CD4-positive, alpha-beta T cell (primary cell): ENCODE measurements at regions not wholly inside any gene's neighbourhood (a gene's known extent, or its start where the extent isn't known, plus 50 kb on each side); places are given as distances from the start of the nearest gene placed in this dataset.

Experiments
- ATAC-seq: fragments of 200-7000 bp; cut with Tn5 transposase; one replicate; pipeline ENCODE4 v1.10.0; 2022; ENCODE audit warnings: mild to moderate bottlenecking; ENCODE audit not compliant: poor library complexity
- CTCF ChIA-PET: fragments of 350-600 bp; sonication (Branson Sonifier 250); formaldehyde crosslinking; loops from one replicate; lab custom pipeline; 2021; ENCODE audit warnings: antibody characterized with exemption, inconsistent platforms; lab: Charles Lee
- POLR2A ChIA-PET: fragments of 350-600 bp; sonication (Branson Sonifier 250); formaldehyde crosslinking; loops from one replicate; lab custom pipeline; 2021; ENCODE audit warnings: antibody characterized with exemption, inconsistent platforms; lab: Charles Lee
- DNase-seq, 14 experiments: peaks; one replicate each; pipeline ENCODE4 v3.0.0-alpha.2; 2013 to 2020; ENCODE audit warnings: mixed read lengths in 2 of 14
- H3K27ac ChIP-seq, 2 donors: one replicate each; pipeline versions ENCODE4 v1.5.1 to v1.7.0; 2013; ENCODE audit warnings: low read length in 2 of 2, low read depth in 1 of 2, mild to moderate bottlenecking in 1 of 2
- H3K27me3 ChIP-seq, 2 experiments: 1 replicate in 1 of 2; 2 replicates in 1 of 2; pipeline versions ENCODE4 v1.6.1 to v1.7.0; 2013; ENCODE audit warnings: low read length in 2 of 2, control low read depth in 1 of 2, mild to moderate bottlenecking in 1 of 2, moderate library complexity in 1 of 2; ENCODE audit not compliant: insufficient read depth in 2 of 2, control insufficient read depth in 1 of 2
- H3K36me3 ChIP-seq: one replicate; pipeline ENCODE4 v1.6.1; 2013; ENCODE audit warnings: low read length, control low read depth; ENCODE audit not compliant: insufficient read depth
- H3K4me1 ChIP-seq: one replicate; pipeline ENCODE4 v1.6.1; 2013; ENCODE audit warnings: low read length, control low read depth; ENCODE audit not compliant: insufficient read depth
- H3K4me3 ChIP-seq: one replicate; pipeline ENCODE4 v1.5.1; 2013; ENCODE audit warnings: mild to moderate bottlenecking, low read length, moderate library complexity
- H3K9me3 ChIP-seq, 2 experiments: 1 replicate in 1 of 2; 2 replicates in 1 of 2; pipeline versions ENCODE4 v1.6.1 to v1.7.0; 2013; ENCODE audit warnings: low read length in 2 of 2, mild to moderate bottlenecking in 2 of 2, control low read depth in 1 of 2, moderate library complexity in 1 of 2; ENCODE audit not compliant: control insufficient read depth in 1 of 2, insufficient read depth in 1 of 2
- H3K27ac Mint-ChIP-seq: one replicate; pipeline ENCODE4 v1.8.0; 2020; ENCODE audit warnings: mixed read lengths
- H3K27me3 Mint-ChIP-seq: one replicate; pipeline ENCODE4 v1.8.0; 2021; ENCODE audit warnings: mixed read lengths
- H3K36me3 Mint-ChIP-seq: one replicate; pipeline ENCODE4 v1.8.0; 2021; ENCODE audit warnings: low read depth, mixed read lengths
- H3K4me1 Mint-ChIP-seq: one replicate; pipeline ENCODE4 v1.8.0; 2021; ENCODE audit warnings: low read depth, mixed read lengths
- H3K4me3 Mint-ChIP-seq: one replicate; pipeline ENCODE4 v1.8.0; 2020; ENCODE audit warnings: mild to moderate bottlenecking, mixed read lengths
- H3K9me3 Mint-ChIP-seq: one replicate; pipeline ENCODE4 v1.8.0; 2020; ENCODE audit warnings: mixed read lengths
- CTCF ChIP-seq: fragments of 200-600 bp; IDR thresholded peaks from one replicate; pipeline ENCODE4 v1.8.0; 2022; ENCODE audit warnings: antibody characterized with exemption, mild to moderate bottlenecking
- intact Hi-C, 2 experiments: fragments of 100-400 bp; cut with DNase I in 1 of 2; cut with micrococcal nuclease in 1 of 2; formaldehyde crosslinking; loops; one replicate each; pipeline versions ENCODE4 v1.15.1 to v1.9.0; 2023 to 2025; cut with DNase I, micrococcal nuclease

GRCh38 chr4:45438047-45438446 is 685.8 kb downstream of the GABRG1 start:
- ChIA-PET POLR2A (no interaction called here), CTCF (interaction anchor here (1.3 kb wide), 1 partner anchor 39 kb away, joined by 3 read pairs; no protein-coding TSS in a partner anchor)
- Histone ChIP-seq H3K9me3 (no peaks in the 10 kb centered on the region), H3K4me3 (no peak overlapping the region), H3K4me1 (no peaks in the 10 kb centered on the region), H3K27me3 (no peaks in the 10 kb centered on the region), H3K27ac (no peak overlapping the region), H3K36me3 (no peaks in the 10 kb centered on the region)
- no peaks in the 10 kb centered on the region for H3K4me1 Mint-ChIP-seq
- H3K9me3 Mint-ChIP-seq: peaks cover 2% of the 10 kb centered on the region
- H3K4me3 Mint-ChIP-seq: no peak overlapping the region
- no peak overlapping the region for H3K27ac Mint-ChIP-seq
- H3K36me3 Mint-ChIP-seq: no peaks in the 10 kb centered on the region
- H3K27me3 Mint-ChIP-seq: no peaks in the 10 kb centered on the region
- ATAC-seq (no peak), DNase-seq (no peak)
- intact Hi-C loops: no loop called here
- no peak for TF ChIP-seq CTCF

GRCh38 chr4:45437381-45437780 is 686.5 kb downstream of the GABRG1 start:
- CTCF ChIA-PET: interaction anchor here (1.3 kb wide), 1 partner anchor 39 kb away, joined by 3 read pairs; no protein-coding TSS in a partner anchor
- Histone ChIP-seq H3K36me3 (no peaks in the 10 kb centered on the region), H3K27ac (no peak overlapping the region), H3K4me3 (no peak overlapping the region), H3K27me3 (no peaks in the 10 kb centered on the region), H3K9me3 (no peaks in the 10 kb centered on the region), H3K4me1 (no peaks in the 10 kb centered on the region)
- H3K9me3 Mint-ChIP-seq: peaks cover 2% of the 10 kb centered on the region
- TF ChIP-seq CTCF: no peak
- H3K27ac Mint-ChIP-seq: no peak overlapping the region
- H3K27me3 Mint-ChIP-seq: no peaks in the 10 kb centered on the region
- POLR2A ChIA-PET: no interaction called here
- no peaks in the 10 kb centered on the region for H3K36me3 Mint-ChIP-seq
- no peaks in the 10 kb centered on the region for H3K4me1 Mint-ChIP-seq
- DNase-seq (no peak), ATAC-seq (no peak)
- intact Hi-C loops: no loop called here
- H3K4me3 Mint-ChIP-seq: no peak overlapping the region

GRCh38 chr4:45425135-45425534 is 698.7 kb downstream of the GABRG1 start:
- POLR2A ChIA-PET: no interaction called here
- H3K27me3 Mint-ChIP-seq: no peaks in the 10 kb centered on the region
- H3K9me3 Mint-ChIP-seq: peaks cover 11% of the 10 kb centered on the region
- Histone ChIP-seq H3K27me3 (no peaks in the 10 kb centered on the region), H3K27ac (no peak overlapping the region), H3K4me3 (no peak overlapping the region), H3K4me1 (no peaks in the 10 kb centered on the region), H3K36me3 (no peaks in the 10 kb centered on the region), H3K9me3 (peaks cover 6 to 14% of the 10 kb centered on the region in 2 experiments)
- intact Hi-C loops: no loop called here
- H3K4me1 Mint-ChIP-seq: no peaks in the 10 kb centered on the region
- H3K27ac Mint-ChIP-seq: no peak overlapping the region
- no peak overlapping the region for H3K4me3 Mint-ChIP-seq
- no peak for TF ChIP-seq CTCF
- DNase-seq (no peak), ATAC-seq (no peak)
- CTCF ChIA-PET: no interaction called here
- H3K36me3 Mint-ChIP-seq: no peaks in the 10 kb centered on the region
